ENCODE measurements at regions not wholly inside any gene's neighbourhood (a gene's known extent, or its start where the extent isn't known, plus 50 kb on each side); places are given as distances from the start of the nearest gene placed in this dataset.

DNA sequence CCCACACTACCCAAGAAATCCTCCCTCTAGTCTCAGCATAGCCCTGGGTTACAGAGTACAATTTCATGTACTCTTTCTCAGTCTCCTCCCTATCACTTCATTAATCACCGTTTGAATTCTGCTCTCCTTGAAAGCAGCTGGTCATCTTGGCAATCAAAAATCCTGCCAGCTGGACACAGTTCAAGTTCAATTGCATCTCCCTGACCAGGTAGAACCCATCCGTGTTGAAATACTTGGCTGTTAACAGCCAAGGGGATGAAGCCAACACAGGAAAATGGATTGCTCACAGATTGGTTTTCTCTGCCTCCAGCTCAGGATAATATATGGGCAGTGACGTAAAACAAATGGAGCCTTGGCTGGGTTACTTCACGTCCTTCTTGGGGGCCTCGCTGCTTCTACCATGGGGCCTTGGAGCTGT is 55.1 kb upstream of the GRK3 start:
- WGBS, 2 experiments (ENCODE audit: extremely low coverage in 1 of 2, insufficient coverage in 1 of 2, insufficient read length in 1 of 2, insufficient replicate concordance in 2 of 2, low coverage in 1 of 2, low lambda C conversion rate in 2 of 2, missing lambda C conversion rate in 1 of 2): 87% methylated on average over 5 of the region's 5 CpGs; no CpG with 5 or more reads in 1 of the 2 experiments
- ChIA-PET CTCF (ENCODE audit: partially characterized antibody) (interaction anchor here (1.1 to 1.4 kb wide), 2 partner anchors 26 to 46 kb away, joined by 3 to 4 read pairs; no protein-coding TSS in a partner anchor), POLR2A (ENCODE audit: partially characterized antibody) (interaction anchor here (0.9 to 1.2 kb wide), 2 partner anchors 9 to 16 kb away, joined by 3 read pairs; no protein-coding TSS in a partner anchor)
- Histone ChIP-seq H2BK15ac (ENCODE audit: low read length) (no peak overlapping the region), H3K18ac (ENCODE audit: extremely low read depth, low read length) (no peak overlapping the region), H3K4me1 (replicated peaks in 1 of 4; ENCODE audit: control insufficient read depth in 3 of 4, insufficient read depth in 4 of 4, low read length in 3 of 4) (peaks cover 0 to 8% (median 4%) of the 10 kb centered on the region in 4 experiments; a peak in 2 of 7 replicates), H3K4me3 (ENCODE audit: extremely low read depth in 1 of 4, insufficient read depth in 2 of 4, low read depth in 3 of 4, low read length in 4 of 4) (no peak overlapping the region), H3K9ac (replicated peaks in 1 of 4; ENCODE audit: extremely low read depth in 1 of 4, low read depth in 3 of 4, low read length in 3 of 4) (no peak overlapping the region), H3K14ac (ENCODE audit: insufficient read length) (no peak overlapping the region), H4K5ac (ENCODE audit: insufficient read length, low read depth, low read length) (no peak overlapping the region), H3K79me2 (ENCODE audit: control insufficient read depth in 1 of 2, insufficient read depth in 2 of 2, low read length in 2 of 2) (no peaks in the 10 kb centered on the region), H3K23me2 (ENCODE audit: low read depth, low read length) (peaks cover 7% of the 10 kb centered on the region; the same call in 1 of the 2 replicates), H3K4me2 (ENCODE audit: insufficient read depth in 1 of 2, low read depth in 2 of 2, low read length in 2 of 2) (no peak overlapping the region), H4K91ac (replicated peaks; ENCODE audit: insufficient read length, low read length) (no peak overlapping the region), H3K36me3 (ENCODE audit: control insufficient read depth in 2 of 4, insufficient read depth in 4 of 4, low read length in 3 of 4) (peaks cover 0 to 4% (median 0%) of the 10 kb centered on the region in 4 experiments; a peak in 3 of 8 replicates), H3K56ac (replicated peaks; ENCODE audit: insufficient read length, low read depth, low read length) (no peak overlapping the region), H2BK5ac (ENCODE audit: low read depth, low read length) (no peak overlapping the region), H3K27me3 (replicated peaks in 1 of 4; ENCODE audit: control insufficient read depth in 3 of 4, extremely low read depth in 1 of 4, insufficient read depth in 3 of 4, low read length in 3 of 4) (no peaks in the 10 kb centered on the region), H2AFZ (ENCODE audit: low read length) (no peak overlapping the region), H2BK20ac (ENCODE audit: low read length) (no peak overlapping the region), H3K9me3 (ENCODE audit: insufficient read depth in 2 of 2, low read depth in 1 of 2, low read length in 1 of 2) (no peaks in the 10 kb centered on the region), H3K27ac (ENCODE audit: low read depth, low read length) (no peak overlapping the region), H4K20me1 (replicated peaks in 1 of 2; ENCODE audit: control insufficient read depth in 1 of 2, insufficient read depth in 2 of 2, low read length in 2 of 2) (no peaks in the 10 kb centered on the region), H3K23ac (ENCODE audit: insufficient read length) (no peak overlapping the region), H4K8ac (ENCODE audit: extremely low read depth, insufficient read depth, low read length) (no peak overlapping the region), H3K4ac (replicated peaks; ENCODE audit: insufficient read length, low read depth, low read length) (no peak overlapping the region), H2BK120ac (replicated peaks; ENCODE audit: low read depth, low read length) (no peak overlapping the region), H3K79me1 (ENCODE audit: low read depth, low read length) (no peaks in the 10 kb centered on the region), H2BK12ac (ENCODE audit: low read depth, low read length) (no peak overlapping the region), H2AK5ac (ENCODE audit: low read depth, low read length) (no peak overlapping the region)
- FAIRE-seq (no peak), DNase-seq (ENCODE audit: low read depth in 1 of 2, low spot score in 2 of 2) (no peak)
- TF ChIP-seq TAF7 (optimal IDR thresholded peaks at IDR 0.05; ENCODE audit: borderline replicate concordance, low read depth, low read length) (no peak), CTBP2 (IDR thresholded peaks at IDR 0.05; ENCODE audit: borderline replicate concordance, insufficient read depth, insufficient read length, low read length) (no peak), NANOG (IDR thresholded peaks at IDR 0.05; ENCODE audit: insufficient read depth, low read depth, low read length, poor library complexity, severe bottlenecking) (no peak), ATF3 (IDR thresholded peaks at IDR 0.05; ENCODE audit: insufficient read depth, low read depth, low read length) (no peak), RBBP5 (IDR thresholded peaks at IDR 0.05; ENCODE audit: borderline replicate concordance, low read depth, low read length) (no peak), GABPA (IDR thresholded peaks at IDR 0.05; ENCODE audit: borderline replicate concordance, insufficient read depth, low read length) (no peak), SIRT6 (IDR thresholded peaks at IDR 0.05; ENCODE audit: low read length) (no peak)

Measured in H1 (cell line).